ENCODE measurements at regions not wholly inside any gene's neighbourhood (a gene's known extent, or its start where the extent isn't known, plus 50 kb on each side); places are given as distances from the start of the nearest gene placed in this dataset.

GRCh38 chr9:87216036-87216435 lies 268.7 kb upstream of the GAS1 start:
- DNase-seq = no peak
- H3K36me3 ChIP-seq = no peaks in the 10 kb centered on the region
- intact Hi-C loops (cut with DNase I; ENCODE audit: low total_unique reads) = no loop called here
- H3K4me1 ChIP-seq = no peaks in the 10 kb centered on the region
- H3K27ac ChIP-seq = no peak overlapping the region
- no peaks in the 10 kb centered on the region for H3K27me3 ChIP-seq
- TF ChIP-seq CTCF (IDR thresholded peaks at IDR 0.05) = no peak
- H3K4me3 ChIP-seq = no peak overlapping the region
- no peaks in the 10 kb centered on the region for H3K9me3 ChIP-seq

DNA sequence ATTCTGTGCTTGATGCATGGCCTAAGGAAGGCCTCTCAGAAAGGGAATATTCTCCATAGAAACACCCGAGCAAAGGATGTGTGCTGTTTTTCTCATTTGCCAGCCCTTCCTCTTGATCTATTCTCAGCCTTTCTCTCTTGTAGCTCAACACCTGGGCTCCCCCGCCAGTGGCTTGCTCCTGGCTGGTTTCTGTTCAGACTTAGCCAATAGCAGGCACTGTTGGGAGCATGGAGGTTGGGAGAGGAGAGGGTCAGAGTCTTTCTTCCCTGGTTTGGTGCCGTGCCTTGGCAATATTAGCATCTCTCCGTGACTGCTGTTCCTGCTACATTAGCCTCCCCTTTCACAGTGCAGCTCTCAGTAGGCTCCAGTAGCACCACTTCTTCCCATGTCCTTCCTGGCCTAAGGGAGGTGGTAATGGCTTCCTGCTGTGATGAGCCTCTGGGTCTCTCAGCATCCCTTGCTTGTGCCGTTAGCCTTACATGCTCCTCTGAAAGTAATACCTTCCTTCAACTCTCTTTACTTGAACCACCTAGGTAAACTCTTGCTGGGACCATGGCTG lies 269.7 kb upstream of the GAS1 start:
- Histone ChIP-seq H3K27me3 (no peaks in the 10 kb centered on the region), H3K27ac (no peak overlapping the region), H3K4me3 (no peak overlapping the region), H3K4me1 (no peaks in the 10 kb centered on the region), H3K9me3 (no peaks in the 10 kb centered on the region), H3K36me3 (no peaks in the 10 kb centered on the region)
- no peak for DNase-seq
- intact Hi-C loops (cut with DNase I; ENCODE audit: low total_unique reads) = no loop called here
- TF ChIP-seq CTCF (IDR thresholded peaks at IDR 0.05) = no peak

DNA sequence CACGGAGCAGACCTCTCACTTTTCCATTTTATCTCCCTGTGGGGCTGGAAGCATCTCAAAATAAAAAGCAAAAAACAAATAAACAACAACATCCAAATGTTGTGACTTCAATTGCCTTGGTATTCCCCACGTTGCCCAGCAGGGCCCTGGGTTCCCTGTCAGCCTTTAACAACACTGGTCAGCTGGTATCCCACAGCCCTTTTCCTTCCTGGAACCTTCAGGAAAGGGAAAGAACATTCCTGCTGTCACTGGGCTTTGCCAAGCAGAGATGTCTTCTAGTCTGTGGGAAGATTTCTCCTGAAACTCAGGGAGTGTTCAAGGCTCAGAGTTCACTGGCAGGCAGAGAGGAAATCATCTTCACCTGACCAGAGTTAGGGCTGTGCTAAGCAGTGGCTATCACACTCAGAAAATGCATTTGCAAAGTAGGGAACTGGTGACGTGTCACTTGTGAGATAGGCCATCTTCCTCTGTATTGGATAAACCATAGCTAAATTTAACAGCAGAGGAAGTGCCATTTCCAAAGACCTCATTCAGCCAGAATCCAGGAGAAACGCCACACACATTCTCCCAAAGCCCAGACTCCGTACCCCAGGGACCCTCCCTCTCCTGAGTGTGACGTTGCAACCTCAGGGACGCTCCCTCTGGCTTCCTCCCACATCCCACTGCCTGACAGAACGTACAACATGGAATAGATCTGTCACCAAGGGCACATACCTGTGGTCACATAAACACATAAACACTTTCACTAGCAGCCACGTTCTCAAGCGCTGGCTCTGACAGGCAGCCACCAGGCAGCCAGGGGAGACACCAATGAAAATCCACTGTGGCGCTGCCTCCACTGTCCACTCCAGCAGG lies 274.0 kb upstream of the DAPK1 start:
- intact Hi-C loops (cut with DNase I; ENCODE audit: low total_unique reads) = no loop called here
- DNase-seq = no peak
- no peak for TF ChIP-seq CTCF (IDR thresholded peaks at IDR 0.05)
- no peaks in the 10 kb centered on the region for H3K36me3 ChIP-seq
- H3K27me3 ChIP-seq = no peaks in the 10 kb centered on the region
- H3K9me3 ChIP-seq = no peaks in the 10 kb centered on the region
- peaks cover 0 to 5% (median 0%) of the 10 kb centered on the region in 4 donors for H3K4me1 ChIP-seq
- no peak overlapping the region for H3K27ac ChIP-seq
- no peak overlapping the region for H3K4me3 ChIP-seq

DNA sequence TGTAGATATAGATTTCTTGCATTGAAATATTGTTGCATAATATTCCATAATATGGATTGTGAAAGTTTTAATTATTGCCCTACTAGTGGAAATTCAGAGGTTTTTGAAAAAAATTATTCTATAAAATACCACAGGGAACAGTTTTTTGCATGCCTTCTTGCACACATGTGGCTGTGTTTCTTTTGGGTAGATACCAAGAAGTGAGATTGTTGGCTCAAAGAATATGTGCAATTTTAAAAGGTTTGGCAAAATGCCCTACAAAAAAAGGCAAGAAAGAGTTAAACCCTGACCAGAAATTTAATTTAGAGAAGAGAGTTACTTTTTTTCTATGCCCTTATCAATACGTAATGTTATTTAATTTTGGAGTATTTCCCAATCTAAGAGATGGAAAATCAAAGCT lies 270.8 kb upstream of the DAPK1 start:
- Histone ChIP-seq H3K36me3 (no peaks in the 10 kb centered on the region), H3K27me3 (no peaks in the 10 kb centered on the region), H3K27ac (no peak overlapping the region), H3K4me1 (peaks cover 0 to 5% (median 0%) of the 10 kb centered on the region in 4 donors), H3K4me3 (no peak overlapping the region), H3K9me3 (no peaks in the 10 kb centered on the region)
- TF ChIP-seq CTCF (IDR thresholded peaks at IDR 0.05) = no peak
- no peak for DNase-seq
- intact Hi-C loops (cut with DNase I; ENCODE audit: low total_unique reads) = no loop called here

GRCh38 chr9:87227456-87227855 lies 270.2 kb upstream of the DAPK1 start:
- peaks cover 0 to 5% (median 0%) of the 10 kb centered on the region in 4 donors for H3K4me1 ChIP-seq
- no peak for TF ChIP-seq CTCF (IDR thresholded peaks at IDR 0.05)
- H3K27me3 ChIP-seq = no peaks in the 10 kb centered on the region
- H3K36me3 ChIP-seq = no peaks in the 10 kb centered on the region
- intact Hi-C loops (cut with DNase I; ENCODE audit: low total_unique reads) = no loop called here
- H3K9me3 ChIP-seq = no peaks in the 10 kb centered on the region
- H3K4me3 ChIP-seq = no peak overlapping the region
- no peak for DNase-seq
- H3K27ac ChIP-seq = no peak overlapping the region

All from tibial artery (tissue), 4 donors.